OCI-LY1 (cell line): ENCODE measurements at regions not wholly inside any gene's neighbourhood (a gene's known extent, or its start where the extent isn't known, plus 50 kb on each side); places are given as distances from the start of the nearest gene placed in this dataset.

Experiments used
- EZH2 ChIP-seq: fragments of 200-600 bp; sonication (generic), shearing (Covaris generic); IDR thresholded peaks from 2 replicates; pipeline ENCODE4 v1.8.0; 2017; ENCODE audit warnings: borderline replicate concordance, mixed run types, mild to moderate bottlenecking, antibody characterized with exemption, low read length, moderate library complexity, mixed read lengths
- TF ChIP-seq, protein P1 (sequence below): fragments of 200-600 bp; sonication (generic), shearing (Covaris generic); IDR thresholded peaks from 2 replicates; pipeline ENCODE4 v1.5.1; 2017; ENCODE audit warnings: mild to moderate bottlenecking, antibody characterized with exemption, low read length, moderate library complexity, mixed read lengths

DNA sequence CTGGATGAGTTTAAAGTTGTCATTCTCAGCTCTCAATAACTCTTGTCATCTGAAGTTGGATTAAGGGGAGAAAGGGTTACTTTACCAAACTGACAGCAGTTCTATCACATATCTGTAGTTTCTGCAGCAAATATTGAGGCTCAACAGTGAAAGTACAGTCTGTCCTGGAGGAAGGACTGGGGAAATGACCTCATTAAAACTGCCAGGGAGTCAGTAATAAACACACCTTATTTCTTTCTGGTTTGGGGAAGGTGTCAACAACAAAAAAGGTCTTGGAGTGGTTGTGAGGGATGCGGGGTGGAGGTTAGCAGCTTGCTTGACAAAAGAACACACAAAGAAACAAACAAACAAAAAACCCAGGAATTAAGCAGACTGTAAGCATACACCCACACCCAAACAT, 1418.0 kb downstream of the STIM2 start:
- TF ChIP-seq, protein P1, sequence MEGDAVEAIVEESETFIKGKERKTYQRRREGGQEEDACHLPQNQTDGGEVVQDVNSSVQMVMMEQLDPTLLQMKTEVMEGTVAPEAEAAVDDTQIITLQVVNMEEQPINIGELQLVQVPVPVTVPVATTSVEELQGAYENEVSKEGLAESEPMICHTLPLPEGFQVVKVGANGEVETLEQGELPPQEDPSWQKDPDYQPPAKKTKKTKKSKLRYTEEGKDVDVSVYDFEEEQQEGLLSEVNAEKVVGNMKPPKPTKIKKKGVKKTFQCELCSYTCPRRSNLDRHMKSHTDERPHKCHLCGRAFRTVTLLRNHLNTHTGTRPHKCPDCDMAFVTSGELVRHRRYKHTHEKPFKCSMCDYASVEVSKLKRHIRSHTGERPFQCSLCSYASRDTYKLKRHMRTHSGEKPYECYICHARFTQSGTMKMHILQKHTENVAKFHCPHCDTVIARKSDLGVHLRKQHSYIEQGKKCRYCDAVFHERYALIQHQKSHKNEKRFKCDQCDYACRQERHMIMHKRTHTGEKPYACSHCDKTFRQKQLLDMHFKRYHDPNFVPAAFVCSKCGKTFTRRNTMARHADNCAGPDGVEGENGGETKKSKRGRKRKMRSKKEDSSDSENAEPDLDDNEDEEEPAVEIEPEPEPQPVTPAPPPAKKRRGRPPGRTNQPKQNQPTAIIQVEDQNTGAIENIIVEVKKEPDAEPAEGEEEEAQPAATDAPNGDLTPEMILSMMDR = no peak
- no peak for TF ChIP-seq EZH2
